Dedifferentiated amniotic fluid mesenchymal stem cell (primary cell): ENCODE measurements at regions not wholly inside any gene's neighbourhood (a gene's known extent, or its start where the extent isn't known, plus 50 kb on each side); places are given as distances from the start of the nearest gene placed in this dataset.

ENCODE experiments used
- DNase-seq: peaks from one replicate; pipeline ENCODE4 v3.0.0-alpha.2; 2016; ENCODE audit errors: extremely low spot score

GRCh38 chr11:37087650-37088572 is 489.9 kb upstream of the RAG2 start:
- DNase-seq = no peak

- DNase-seq = no peak
Measured at GRCh38 chr11:37078521-37078920, 480.5 kb upstream of the RAG2 start.

- no peak for DNase-seq
Measured at GRCh38 chr11:37076866-37077265, 478.8 kb upstream of the RAG2 start.

GRCh38 chr11:37072538-37073055 is 474.6 kb upstream of the RAG2 start:
- no peak for DNase-seq

- no peak for DNase-seq
Measured at GRCh38 chr11:37050311-37050710, 452.3 kb upstream of the RAG2 start.

GRCh38 chr11:37040921-37041320 is 442.9 kb upstream of the RAG2 start:
- no peak for DNase-seq

- DNase-seq = no peak
Measured at GRCh38 chr11:37038911-37039310, 440.9 kb upstream of the RAG2 start.

GRCh38 chr11:37026741-37027140 is 428.7 kb upstream of the RAG2 start:
- no peak for DNase-seq

GRCh38 chr11:37026326-37026725 is 428.3 kb upstream of the RAG2 start:
- no peak for DNase-seq

- no peak for DNase-seq
Measured at GRCh38 chr11:37006563-37006962, 408.5 kb upstream of the RAG2 start.

GRCh38 chr11:37002831-37003230 is 404.8 kb upstream of the RAG2 start:
- DNase-seq = no peak

- DNase-seq = no peak
Measured at GRCh38 chr11:36997656-36998055, 399.6 kb upstream of the RAG2 start.

GRCh38 chr11:36996795-36997194 is 398.8 kb upstream of the RAG2 start:
- DNase-seq = no peak

- no peak for DNase-seq
Measured at GRCh38 chr11:36994208-36994607, 396.2 kb upstream of the RAG2 start.

GRCh38 chr11:36988556-36988955 is 390.5 kb upstream of the RAG2 start:
- DNase-seq = no peak

- no peak for DNase-seq
Measured at GRCh38 chr11:36985562-36985961, 387.5 kb upstream of the RAG2 start.

- no peak for DNase-seq
Measured at GRCh38 chr11:36976741-36977140, 378.7 kb upstream of the RAG2 start.

- DNase-seq = no peak
Measured at GRCh38 chr11:36974771-36975170, 376.7 kb upstream of the RAG2 start.

- no peak for DNase-seq
Measured at GRCh38 chr11:36953976-36954375, 355.9 kb upstream of the RAG2 start.

GRCh38 chr11:36948460-36949127 is 350.6 kb upstream of the RAG2 start:
- DNase-seq = no peak

- peak; percentile 21 for DNase-seq
Measured at GRCh38 chr11:36945384-36945783, 347.3 kb upstream of the RAG2 start.

GRCh38 chr11:36933481-36933880 is 335.4 kb upstream of the RAG2 start:
- no peak for DNase-seq

GRCh38 chr11:36931139-36931538 is 333.1 kb upstream of the RAG2 start:
- no peak for DNase-seq
